ENCODE measurements at regions not wholly inside any gene's neighbourhood (a gene's known extent, or its start where the extent isn't known, plus 50 kb on each side); places are given as distances from the start of the nearest gene placed in this dataset.

- Histone ChIP-seq H3K4me3 (ENCODE audit: low read depth in 1 of 2, low read length in 2 of 2) (no peak overlapping the region), H3K4me1 (ENCODE audit: control insufficient read depth in 2 of 2, insufficient read depth in 2 of 2, low read length in 1 of 2) (no peaks in the 10 kb centered on the region), H3K27me3 (ENCODE audit: control insufficient read depth in 1 of 2, insufficient read depth in 2 of 2, low read length in 2 of 2) (no peaks in the 10 kb centered on the region), H3K27ac (ENCODE audit: low read depth in 2 of 2, low read length in 1 of 2) (no peak overlapping the region), H3K36me3 (ENCODE audit: control insufficient read depth in 2 of 2, insufficient read depth in 2 of 2, low read length in 1 of 2) (no peaks in the 10 kb centered on the region), H3K9me3 (ENCODE audit: control insufficient read depth in 2 of 2, insufficient read depth in 1 of 2, low read depth in 1 of 2, low read length in 1 of 2) (peaks cover 0 to 3% of the 10 kb centered on the region in 2 donors)
- 79 to 84% methylated on average over 2 of the region's 2 CpGs for WGBS, 2 donors
Observed at GRCh38 chr11:90656171-90656570, 433.3 kb upstream of the CHORDC1 start.

- H3K36me3 ChIP-seq (ENCODE audit: control insufficient read depth in 2 of 2, insufficient read depth in 2 of 2, low read length in 1 of 2), result no peaks in the 10 kb centered on the region
- 90 to 93% methylated on average over 2 of the region's 2 CpGs for WGBS, 2 donors
- no peak overlapping the region for H3K27ac ChIP-seq (ENCODE audit: low read depth in 2 of 2, low read length in 1 of 2)
- no peaks in the 10 kb centered on the region for H3K9me3 ChIP-seq (ENCODE audit: control insufficient read depth in 2 of 2, insufficient read depth in 1 of 2, low read depth in 1 of 2, low read length in 1 of 2)
- no peaks in the 10 kb centered on the region for H3K27me3 ChIP-seq (ENCODE audit: control insufficient read depth in 1 of 2, insufficient read depth in 2 of 2, low read length in 2 of 2)
- H3K4me3 ChIP-seq (ENCODE audit: low read depth in 1 of 2, low read length in 2 of 2), result no peak overlapping the region
- no peaks in the 10 kb centered on the region for H3K4me1 ChIP-seq (ENCODE audit: control insufficient read depth in 2 of 2, insufficient read depth in 2 of 2, low read length in 1 of 2)
Observed at GRCh38 chr11:90650153-90650552, 427.3 kb upstream of the CHORDC1 start.

GRCh38 chr11:90646706-90647105 lies 423.9 kb upstream of the CHORDC1 start:
- H3K27ac ChIP-seq (ENCODE audit: low read depth in 2 of 2, low read length in 1 of 2), result no peak overlapping the region
- H3K4me3 ChIP-seq (ENCODE audit: low read depth in 1 of 2, low read length in 2 of 2), result no peak overlapping the region
- H3K9me3 ChIP-seq (ENCODE audit: control insufficient read depth in 2 of 2, insufficient read depth in 1 of 2, low read depth in 1 of 2, low read length in 1 of 2), result no peaks in the 10 kb centered on the region
- H3K4me1 ChIP-seq (ENCODE audit: control insufficient read depth in 2 of 2, insufficient read depth in 2 of 2, low read length in 1 of 2), result no peaks in the 10 kb centered on the region
- 69 to 77% methylated on average over 2 of the region's 2 CpGs for WGBS, 2 donors
- no peaks in the 10 kb centered on the region for H3K36me3 ChIP-seq (ENCODE audit: control insufficient read depth in 2 of 2, insufficient read depth in 2 of 2, low read length in 1 of 2)
- H3K27me3 ChIP-seq (ENCODE audit: control insufficient read depth in 1 of 2, insufficient read depth in 2 of 2, low read length in 2 of 2), result no peaks in the 10 kb centered on the region

GRCh38 chr11:90646266-90646665 lies 423.4 kb upstream of the CHORDC1 start:
- Histone ChIP-seq H3K4me3 (ENCODE audit: low read depth in 1 of 2, low read length in 2 of 2) (no peak overlapping the region), H3K36me3 (ENCODE audit: control insufficient read depth in 2 of 2, insufficient read depth in 2 of 2, low read length in 1 of 2) (no peaks in the 10 kb centered on the region), H3K27me3 (ENCODE audit: control insufficient read depth in 1 of 2, insufficient read depth in 2 of 2, low read length in 2 of 2) (no peaks in the 10 kb centered on the region), H3K4me1 (ENCODE audit: control insufficient read depth in 2 of 2, insufficient read depth in 2 of 2, low read length in 1 of 2) (no peaks in the 10 kb centered on the region), H3K27ac (ENCODE audit: low read depth in 2 of 2, low read length in 1 of 2) (no peak overlapping the region), H3K9me3 (ENCODE audit: control insufficient read depth in 2 of 2, insufficient read depth in 1 of 2, low read depth in 1 of 2, low read length in 1 of 2) (no peaks in the 10 kb centered on the region)
- 78 to 83% methylated on average over 1 of the region's 1 CpG for WGBS, 2 donors

- Histone ChIP-seq H3K4me3 (ENCODE audit: low read depth in 1 of 2, low read length in 2 of 2) (no peak overlapping the region), H3K4me1 (ENCODE audit: control insufficient read depth in 2 of 2, insufficient read depth in 2 of 2, low read length in 1 of 2) (no peaks in the 10 kb centered on the region), H3K36me3 (ENCODE audit: control insufficient read depth in 2 of 2, insufficient read depth in 2 of 2, low read length in 1 of 2) (no peaks in the 10 kb centered on the region), H3K27ac (ENCODE audit: low read depth in 2 of 2, low read length in 1 of 2) (no peak overlapping the region), H3K27me3 (ENCODE audit: control insufficient read depth in 1 of 2, insufficient read depth in 2 of 2, low read length in 2 of 2) (no peaks in the 10 kb centered on the region), H3K9me3 (ENCODE audit: control insufficient read depth in 2 of 2, insufficient read depth in 1 of 2, low read depth in 1 of 2, low read length in 1 of 2) (no peaks in the 10 kb centered on the region)
- 9 to 11% methylated on average over 1 of the region's 1 CpG for WGBS, 2 donors
Observed at GRCh38 chr11:90639461-90639993, 416.7 kb upstream of the CHORDC1 start.

- Histone ChIP-seq H3K4me3 (ENCODE audit: low read depth in 1 of 2, low read length in 2 of 2) (no peak overlapping the region), H3K9me3 (ENCODE audit: control insufficient read depth in 2 of 2, insufficient read depth in 1 of 2, low read depth in 1 of 2, low read length in 1 of 2) (no peaks in the 10 kb centered on the region), H3K4me1 (ENCODE audit: control insufficient read depth in 2 of 2, insufficient read depth in 2 of 2, low read length in 1 of 2) (no peaks in the 10 kb centered on the region), H3K27me3 (ENCODE audit: control insufficient read depth in 1 of 2, insufficient read depth in 2 of 2, low read length in 2 of 2) (no peaks in the 10 kb centered on the region), H3K27ac (ENCODE audit: low read depth in 2 of 2, low read length in 1 of 2) (no peak overlapping the region), H3K36me3 (ENCODE audit: control insufficient read depth in 2 of 2, insufficient read depth in 2 of 2, low read length in 1 of 2) (no peaks in the 10 kb centered on the region)
- 70 to 76% methylated on average over 1 of the region's 1 CpG for WGBS, 2 donors
Observed at GRCh38 chr11:90635886-90636285, 413.0 kb upstream of the CHORDC1 start.

- 62 to 77% methylated on average over 1 of the region's 1 CpG for WGBS, 2 donors
- Histone ChIP-seq H3K4me1 (ENCODE audit: control insufficient read depth in 2 of 2, insufficient read depth in 2 of 2, low read length in 1 of 2) (no peaks in the 10 kb centered on the region), H3K36me3 (ENCODE audit: control insufficient read depth in 2 of 2, insufficient read depth in 2 of 2, low read length in 1 of 2) (no peaks in the 10 kb centered on the region), H3K9me3 (ENCODE audit: control insufficient read depth in 2 of 2, insufficient read depth in 1 of 2, low read depth in 1 of 2, low read length in 1 of 2) (no peaks in the 10 kb centered on the region), H3K4me3 (ENCODE audit: low read depth in 1 of 2, low read length in 2 of 2) (no peak overlapping the region), H3K27ac (ENCODE audit: low read depth in 2 of 2, low read length in 1 of 2) (no peak overlapping the region), H3K27me3 (ENCODE audit: control insufficient read depth in 1 of 2, insufficient read depth in 2 of 2, low read length in 2 of 2) (no peaks in the 10 kb centered on the region)
Observed at GRCh38 chr11:90635151-90635550, 412.3 kb upstream of the CHORDC1 start.

GRCh38 chr11:90630176-90630575 lies 407.3 kb upstream of the CHORDC1 start:
- WGBS, 2 donors, result 82 to 88% methylated on average over 4 of the region's 4 CpGs
- Histone ChIP-seq H3K27me3 (ENCODE audit: control insufficient read depth in 1 of 2, insufficient read depth in 2 of 2, low read length in 2 of 2) (no peaks in the 10 kb centered on the region), H3K4me1 (ENCODE audit: control insufficient read depth in 2 of 2, insufficient read depth in 2 of 2, low read length in 1 of 2) (no peaks in the 10 kb centered on the region), H3K27ac (ENCODE audit: low read depth in 2 of 2, low read length in 1 of 2) (no peak overlapping the region), H3K9me3 (ENCODE audit: control insufficient read depth in 2 of 2, insufficient read depth in 1 of 2, low read depth in 1 of 2, low read length in 1 of 2) (no peaks in the 10 kb centered on the region), H3K36me3 (ENCODE audit: control insufficient read depth in 2 of 2, insufficient read depth in 2 of 2, low read length in 1 of 2) (no peaks in the 10 kb centered on the region), H3K4me3 (ENCODE audit: low read depth in 1 of 2, low read length in 2 of 2) (no peak overlapping the region)

GRCh38 chr11:90629229-90629806 lies 406.5 kb upstream of the CHORDC1 start:
- Histone ChIP-seq H3K4me1 (ENCODE audit: control insufficient read depth in 2 of 2, insufficient read depth in 2 of 2, low read length in 1 of 2) (no peaks in the 10 kb centered on the region), H3K27ac (ENCODE audit: low read depth in 2 of 2, low read length in 1 of 2) (no peak overlapping the region), H3K27me3 (ENCODE audit: control insufficient read depth in 1 of 2, insufficient read depth in 2 of 2, low read length in 2 of 2) (no peaks in the 10 kb centered on the region), H3K9me3 (ENCODE audit: control insufficient read depth in 2 of 2, insufficient read depth in 1 of 2, low read depth in 1 of 2, low read length in 1 of 2) (no peaks in the 10 kb centered on the region), H3K4me3 (ENCODE audit: low read depth in 1 of 2, low read length in 2 of 2) (no peak overlapping the region), H3K36me3 (ENCODE audit: control insufficient read depth in 2 of 2, insufficient read depth in 2 of 2, low read length in 1 of 2) (no peaks in the 10 kb centered on the region)
- 75 to 83% methylated on average over 4 of the region's 4 CpGs for WGBS, 2 donors

GRCh38 chr11:90614318-90614717 lies 391.5 kb upstream of the CHORDC1 start:
- 46 to 52% methylated on average over 2 of the region's 2 CpGs for WGBS, 2 donors
- H3K9me3 ChIP-seq (ENCODE audit: control insufficient read depth in 2 of 2, insufficient read depth in 1 of 2, low read depth in 1 of 2, low read length in 1 of 2), result no peaks in the 10 kb centered on the region
- no peaks in the 10 kb centered on the region for H3K27me3 ChIP-seq (ENCODE audit: control insufficient read depth in 1 of 2, insufficient read depth in 2 of 2, low read length in 2 of 2)
- no peaks in the 10 kb centered on the region for H3K4me1 ChIP-seq (ENCODE audit: control insufficient read depth in 2 of 2, insufficient read depth in 2 of 2, low read length in 1 of 2)
- no peaks in the 10 kb centered on the region for H3K36me3 ChIP-seq (ENCODE audit: control insufficient read depth in 2 of 2, insufficient read depth in 2 of 2, low read length in 1 of 2)
- H3K4me3 ChIP-seq (ENCODE audit: low read depth in 1 of 2, low read length in 2 of 2), result no peak overlapping the region
- H3K27ac ChIP-seq (ENCODE audit: low read depth in 2 of 2, low read length in 1 of 2), result no peak overlapping the region

All from esophagus (tissue), 2 donors.